Limb (tissue), 2 donors: ENCODE measurements at regions not wholly inside any gene's neighbourhood (a gene's known extent, or its start where the extent isn't known, plus 50 kb on each side); places are given as distances from the start of the nearest gene placed in this dataset.
"Not testable (repeated sequence)": the region's sequence is repeated elsewhere in the genome, so short reads cannot be mapped to it uniquely, and the experiment has no call there.

Source experiments
- DNase-seq, 2 donors: peaks; one replicate each; pipeline ENCODE4 v3.0.0-alpha.2; 2016; ENCODE audit errors: extremely low spot score in 2 of 2

DNA sequence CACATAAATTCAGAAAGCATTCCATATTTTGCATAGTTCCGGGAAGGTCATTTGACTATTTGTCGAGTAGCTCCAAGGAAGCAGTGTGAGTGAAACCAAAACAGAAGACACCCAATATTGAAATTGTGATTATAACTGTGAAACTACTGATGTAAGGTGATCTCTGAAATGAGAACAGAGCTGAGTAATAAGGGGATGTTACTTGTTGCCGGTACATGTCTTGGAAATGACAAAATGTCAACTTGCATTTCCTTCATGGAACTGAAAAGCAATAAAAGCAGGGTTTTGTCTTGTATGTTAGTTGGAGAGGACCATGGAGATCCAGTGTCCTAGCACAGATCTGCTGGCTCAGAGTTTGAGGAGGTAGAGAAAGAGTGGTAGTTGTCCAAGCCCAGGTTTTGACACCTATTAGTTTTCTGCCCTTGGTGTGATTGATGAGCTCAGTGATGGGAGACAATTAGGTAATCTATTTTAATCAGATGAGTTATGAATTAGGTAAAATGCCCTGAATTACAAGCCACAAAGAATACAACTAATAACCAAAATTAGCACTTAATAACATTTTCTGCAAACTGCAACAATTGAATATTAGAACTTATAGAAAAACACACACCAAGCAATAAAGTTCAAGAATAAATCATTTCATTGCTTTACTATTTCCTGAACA is 58.7 kb upstream of the ZNF519 start:
- DNase-seq = not testable (repeated sequence)

- DNase-seq = no peak
Observed at GRCh38 chr18:14189858-14190257, 57.6 kb upstream of the ZNF519 start.

GRCh38 chr18:14188751-14189406 is 56.6 kb upstream of the ZNF519 start:
- not testable (repeated sequence) for DNase-seq
